Upper lobe of left lung (tissue), 6 donors: ENCODE measurements at regions not wholly inside any gene's neighbourhood (a gene's known extent, or its start where the extent isn't known, plus 50 kb on each side); places are given as distances from the start of the nearest gene placed in this dataset.

Experiments used
- ATAC-seq, 2 donors: fragments of 200-7000 bp; cut with Tn5 transposase; one replicate each; pipeline ENCODE4 v1.9.1; 2022; ENCODE audit warnings: mild to moderate bottlenecking in 2 of 2, moderate library complexity in 2 of 2; ENCODE audit not compliant: low FRiP score in 2 of 2
- DNase-seq, 2 donors: peaks; one replicate each; pipeline ENCODE4 v3.0.0-alpha.2; 2019 to 2020
- H3K27ac ChIP-seq, 4 donors: fragments of 200-600 bp; sonication (generic); one replicate each; pipeline ENCODE4 v1.5.1; 2016 to 2019
- H3K27me3 ChIP-seq, 4 donors: fragments of 200-600 bp; sonication (generic); one replicate each; pipeline ENCODE4 v1.5.1; 2017 to 2019
- H3K36me3 ChIP-seq, 4 donors: fragments of 200-600 bp; sonication (generic); one replicate each; pipeline ENCODE4 v1.5.1; 2016 to 2019
- H3K4me1 ChIP-seq, 4 donors: fragments of 200-600 bp; sonication (generic); one replicate each; pipeline ENCODE4 v1.5.1; 2018 to 2019
- H3K4me3 ChIP-seq, 4 donors: fragments of 200-600 bp; sonication (generic); one replicate each; pipeline ENCODE4 v1.5.1; 2017 to 2019; ENCODE audit warnings: mild to moderate bottlenecking in 2 of 4, moderate library complexity in 1 of 4
- H3K9me3 ChIP-seq, 4 donors: fragments of 200-600 bp; sonication (generic); one replicate each; pipeline ENCODE4 v1.5.1; 2018 to 2019
- EP300 ChIP-seq, 4 donors: sonication (generic); formaldehyde crosslinking; IDR thresholded peaks; one replicate each; pipeline ENCODE4 v1.5.1; 2017; ENCODE audit warnings: antibody characterized with exemption in 4 of 4, control low read depth in 2 of 4
- POLR2A ChIP-seq, 4 donors: fragments of 450-650 bp; IDR thresholded peaks; one replicate each; pipeline ENCODE4 v1.5.1; 2016 to 2017; ENCODE audit warnings: antibody characterized with exemption in 4 of 4, mild to moderate bottlenecking in 2 of 4
- POLR2AphosphoS5 ChIP-seq, 2 donors: sonication (generic); formaldehyde crosslinking; IDR thresholded peaks; one replicate each; pipeline ENCODE4 v1.5.1; 2017; ENCODE audit warnings: antibody characterized with exemption in 2 of 2
- WGBS, 2 donors: methylation state at CpG; one replicate each; pipeline ENCODE4 v1.1.5; 2017 to 2018; 5-methylcytosine and 5-hydroxymethylcytosine counted together
- TF ChIP-seq, protein P1 (sequence below), 6 experiments: fragments of 450-650 bp in 4 of 6; fragments of 200-600 bp in 2 of 6; sonication (generic) in 2 of 6; IDR thresholded peaks; one replicate each; pipeline ENCODE4 v1.5.1; 2016 to 2019; ENCODE audit warnings: antibody characterized with exemption in 6 of 6
- donor health status: DM: no; HTN: no; CAD: no; lungs with moderate emphysema.
- donor health status: DM: no; HTN: yes; CAD: no; lungs with severe emphysema.

DNA sequence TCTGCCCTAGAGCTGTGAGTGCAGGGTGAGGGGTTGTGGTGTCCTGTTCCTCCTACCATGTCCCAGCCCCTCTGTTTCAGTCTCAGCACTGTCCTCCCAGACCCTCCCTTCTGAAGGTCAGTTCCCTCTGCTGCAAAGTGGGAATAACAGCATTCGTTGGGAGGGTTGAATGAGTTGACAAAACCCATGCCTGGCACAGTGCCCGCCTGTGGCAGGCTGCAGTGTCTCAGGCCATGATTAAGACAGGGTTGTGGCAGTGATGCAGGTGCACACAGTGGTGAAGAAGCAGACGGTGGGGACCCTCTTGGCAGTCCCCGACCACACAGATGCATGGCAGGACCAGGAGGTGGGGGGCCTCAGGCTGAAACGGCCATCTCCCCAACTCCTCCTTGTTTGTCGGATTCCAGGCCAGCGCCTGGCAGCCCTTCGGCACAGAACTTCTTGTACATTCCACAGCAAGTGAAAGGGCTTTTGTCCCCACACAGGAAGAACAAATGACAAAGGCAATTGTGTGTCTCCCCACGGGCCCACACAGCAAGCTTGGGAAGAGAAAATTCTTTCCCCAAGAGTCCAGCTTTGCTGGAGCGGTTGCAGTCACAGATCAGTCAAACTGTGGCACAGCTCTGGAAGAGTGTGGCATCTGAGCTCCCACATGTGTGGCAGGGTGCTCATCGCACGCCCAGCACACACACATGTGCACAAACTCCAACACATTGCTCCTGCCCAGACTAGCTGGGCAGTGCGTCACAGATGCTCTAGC, 58.1 kb upstream of the EPCAM start:
- H3K9me3 ChIP-seq: no peaks in the 10 kb centered on the region
- no peak overlapping the region for H3K4me3 ChIP-seq
- ATAC-seq: peak; percentile 48 to 54
- DNase-seq: peak; percentile 37 to 74
- H3K27me3 ChIP-seq: no peaks in the 10 kb centered on the region
- whole genome bisulfite sequencing, 2 donors: 48 to 55% methylated on average over 12 to 13 of the region's 13 CpGs
- TF ChIP-seq POLR2AphosphoS5 (IDR thresholded peaks at IDR 0.05) (no peak), POLR2A (IDR thresholded peaks at IDR 0.05) (no peak), EP300 (IDR thresholded peaks at IDR 0.05) (no peak)
- TF ChIP-seq, protein P1, sequence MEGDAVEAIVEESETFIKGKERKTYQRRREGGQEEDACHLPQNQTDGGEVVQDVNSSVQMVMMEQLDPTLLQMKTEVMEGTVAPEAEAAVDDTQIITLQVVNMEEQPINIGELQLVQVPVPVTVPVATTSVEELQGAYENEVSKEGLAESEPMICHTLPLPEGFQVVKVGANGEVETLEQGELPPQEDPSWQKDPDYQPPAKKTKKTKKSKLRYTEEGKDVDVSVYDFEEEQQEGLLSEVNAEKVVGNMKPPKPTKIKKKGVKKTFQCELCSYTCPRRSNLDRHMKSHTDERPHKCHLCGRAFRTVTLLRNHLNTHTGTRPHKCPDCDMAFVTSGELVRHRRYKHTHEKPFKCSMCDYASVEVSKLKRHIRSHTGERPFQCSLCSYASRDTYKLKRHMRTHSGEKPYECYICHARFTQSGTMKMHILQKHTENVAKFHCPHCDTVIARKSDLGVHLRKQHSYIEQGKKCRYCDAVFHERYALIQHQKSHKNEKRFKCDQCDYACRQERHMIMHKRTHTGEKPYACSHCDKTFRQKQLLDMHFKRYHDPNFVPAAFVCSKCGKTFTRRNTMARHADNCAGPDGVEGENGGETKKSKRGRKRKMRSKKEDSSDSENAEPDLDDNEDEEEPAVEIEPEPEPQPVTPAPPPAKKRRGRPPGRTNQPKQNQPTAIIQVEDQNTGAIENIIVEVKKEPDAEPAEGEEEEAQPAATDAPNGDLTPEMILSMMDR (IDR thresholded peaks at IDR 0.05): no peak
- peaks cover 17 to 23% (median 20%) of the 10 kb centered on the region in 4 donors for H3K4me1 ChIP-seq
- no peaks in the 10 kb centered on the region for H3K36me3 ChIP-seq
- peak overlapping the region; percentile 56 to 79 (median 64) for H3K27ac ChIP-seq

GRCh38 chr2:47309952-47310800, 58.9 kb upstream of the EPCAM start:
- Histone ChIP-seq H3K36me3 (no peaks in the 10 kb centered on the region), H3K27ac (peak overlapping the region; percentile 56 to 79 (median 64)), H3K4me1 (peaks cover 17 to 23% (median 20%) of the 10 kb centered on the region in 4 donors), H3K27me3 (no peaks in the 10 kb centered on the region), H3K4me3 (no peak overlapping the region), H3K9me3 (no peaks in the 10 kb centered on the region)
- TF ChIP-seq, protein P1 (IDR thresholded peaks at IDR 0.05): no peak
- TF ChIP-seq EP300 (IDR thresholded peaks at IDR 0.05): no peak
- TF ChIP-seq POLR2A (IDR thresholded peaks at IDR 0.05): no peak
- TF ChIP-seq POLR2AphosphoS5 (IDR thresholded peaks at IDR 0.05): no peak
- 42 to 54% methylated on average over 8 to 9 of the region's 9 CpGs for WGBS, 2 donors
- peak; percentile 38 to 58 for ATAC-seq
- DNase-seq: peak in 1 of 2 donors; percentile 58

GRCh38 chr2:47309472-47309951, 59.6 kb upstream of the EPCAM start:
- WGBS, 2 donors: 68 to 78% methylated on average over 5 of the region's 5 CpGs
- Histone ChIP-seq H3K27me3 (no peaks in the 10 kb centered on the region), H3K4me1 (peaks cover 17 to 23% (median 20%) of the 10 kb centered on the region in 4 donors), H3K36me3 (no peaks in the 10 kb centered on the region), H3K9me3 (no peaks in the 10 kb centered on the region), H3K27ac (peak overlapping the region; percentile 56 to 79 (median 64)), H3K4me3 (no peak overlapping the region)
- TF ChIP-seq EP300 (IDR thresholded peaks at IDR 0.05) (no peak), POLR2A (IDR thresholded peaks at IDR 0.05) (no peak), POLR2AphosphoS5 (IDR thresholded peaks at IDR 0.05) (no peak)
- TF ChIP-seq, protein P1 (IDR thresholded peaks at IDR 0.05): no peak
- ATAC-seq: peak in 1 of 2 donors; percentile 32
- DNase-seq: no peak

GRCh38 chr2:47307066-47307465, 62.0 kb upstream of the EPCAM start:
- peaks cover 17 to 23% (median 20%) of the 10 kb centered on the region in 4 donors for H3K4me1 ChIP-seq
- H3K27ac ChIP-seq: no peak overlapping the region
- no peak for ATAC-seq
- no peak overlapping the region for H3K4me3 ChIP-seq
- no peaks in the 10 kb centered on the region for H3K9me3 ChIP-seq
- no peak for DNase-seq
- no peaks in the 10 kb centered on the region for H3K27me3 ChIP-seq
- no peaks in the 10 kb centered on the region for H3K36me3 ChIP-seq
- no peak for TF ChIP-seq POLR2A (IDR thresholded peaks at IDR 0.05)
- no peak for TF ChIP-seq EP300 (IDR thresholded peaks at IDR 0.05)
- TF ChIP-seq POLR2AphosphoS5 (IDR thresholded peaks at IDR 0.05): no peak
- TF ChIP-seq, protein P1 (IDR thresholded peaks at IDR 0.05): no peak
